Stimulated activated naive CD8-positive, alpha-beta T cell treated with anti-CD3 and anti-CD28 coated beads, Interleukin-15, Interleukin-2, amounts not matched to agents 100 ng/mL and 50 ng/mL, for 24 hours (primary cell): ENCODE measurements at regions not wholly inside any gene's neighbourhood (a gene's known extent, or its start where the extent isn't known, plus 50 kb on each side); places are given as distances from the start of the nearest gene placed in this dataset.
"Not testable (repeated sequence)": the region's sequence is repeated elsewhere in the genome, so short reads cannot be mapped to it uniquely, and the experiment has no call there.

Source experiments
- H3K27ac Mint-ChIP-seq: one replicate; pipeline ENCODE4 v1.8.0; 2021; ENCODE audit warnings: mild to moderate bottlenecking, mixed read lengths
- H3K27me3 Mint-ChIP-seq: one replicate; pipeline ENCODE4 v1.8.0; 2021; ENCODE audit warnings: mixed read lengths
- H3K36me3 Mint-ChIP-seq: one replicate; pipeline ENCODE4 v1.8.0; 2021; ENCODE audit warnings: low read depth, mixed read lengths
- H3K4me1 Mint-ChIP-seq: one replicate; pipeline ENCODE4 v1.8.0; 2021; ENCODE audit warnings: low read depth, mixed read lengths
- H3K4me3 Mint-ChIP-seq: one replicate; pipeline ENCODE4 v1.8.0; 2021; ENCODE audit warnings: mild to moderate bottlenecking, mixed read lengths
- H3K9me3 Mint-ChIP-seq: one replicate; pipeline ENCODE4 v1.8.0; 2021; ENCODE audit warnings: mixed read lengths

DNA sequence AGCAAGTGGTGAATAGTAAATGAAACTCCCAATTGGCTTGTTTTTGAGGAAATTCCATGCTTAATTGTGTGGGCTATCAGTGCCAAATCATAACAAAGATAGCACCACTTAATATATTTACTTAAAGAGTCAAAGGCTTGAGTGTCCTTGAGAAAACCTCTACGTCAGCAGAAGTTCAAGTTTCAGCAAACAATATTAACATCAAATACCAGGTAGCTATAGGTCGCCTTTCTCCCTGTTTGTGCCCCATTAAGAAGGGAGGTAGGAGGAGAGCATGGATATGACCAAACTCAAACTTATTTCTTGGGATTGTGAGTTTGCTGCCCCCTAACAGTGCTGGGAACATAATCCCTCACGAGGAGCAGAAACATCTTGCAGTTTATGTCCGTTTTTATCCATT, 105.6 kb upstream of the SYN3 start:
- Mint-ChIP-seq H3K9me3 (peaks cover 6% of the 10 kb centered on the region), H3K4me3 (no peak overlapping the region), H3K36me3 (no peaks in the 10 kb centered on the region), H3K4me1 (no peaks in the 10 kb centered on the region), H3K27ac (no peak overlapping the region), H3K27me3 (peaks cover 18% of the 10 kb centered on the region)

DNA sequence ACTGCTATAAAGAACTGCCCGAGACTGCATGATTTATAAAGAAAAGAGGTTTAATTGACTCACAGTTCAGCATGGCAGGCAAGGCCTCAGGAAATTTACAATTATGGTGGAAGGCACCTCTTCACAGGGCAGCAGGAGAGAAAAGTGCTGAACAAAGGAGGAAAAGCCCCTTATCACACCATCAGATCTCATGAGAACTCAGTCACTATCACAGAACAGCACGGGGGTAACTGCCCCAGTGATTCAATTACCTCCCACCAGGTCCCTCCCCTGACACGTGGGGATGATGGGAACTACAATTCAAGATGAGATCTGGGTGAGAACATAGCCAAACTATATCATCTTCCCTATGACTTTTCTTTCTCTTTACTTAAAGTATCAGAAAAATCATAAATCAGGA, 104.0 kb upstream of the SYN3 start:
- H3K27me3 Mint-ChIP-seq, result peaks cover 20% of the 10 kb centered on the region
- no peaks in the 10 kb centered on the region for H3K4me1 Mint-ChIP-seq
- H3K27ac Mint-ChIP-seq, result no peak overlapping the region

DNA sequence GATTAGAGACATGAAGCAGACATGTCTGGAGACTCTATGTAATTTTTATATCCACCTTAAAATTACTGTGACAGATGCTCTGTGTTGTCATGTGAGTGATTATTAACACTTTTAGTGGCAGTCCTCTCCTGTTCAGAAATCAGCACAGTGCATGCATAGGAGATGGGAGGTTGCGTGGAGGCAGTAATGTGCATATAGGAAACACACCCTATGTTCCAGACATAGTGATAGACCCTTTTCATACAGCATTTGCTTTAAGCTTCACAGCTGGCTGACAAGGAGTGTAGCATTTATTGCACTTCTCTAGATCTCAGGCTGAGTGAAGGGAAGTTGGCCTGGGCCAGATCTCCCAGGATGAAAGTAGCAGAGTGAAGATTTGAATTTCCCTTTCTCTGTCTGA, 102.3 kb upstream of the SYN3 start:
- H3K9me3 Mint-ChIP-seq, result peaks cover 19% of the 10 kb centered on the region

More for the DNA sequence above, 104.0 kb upstream of the SYN3 start:
- Mint-ChIP-seq H3K4me3 (no peak overlapping the region), H3K9me3 (peaks cover 11% of the 10 kb centered on the region), H3K36me3 (no peaks in the 10 kb centered on the region)

DNA sequence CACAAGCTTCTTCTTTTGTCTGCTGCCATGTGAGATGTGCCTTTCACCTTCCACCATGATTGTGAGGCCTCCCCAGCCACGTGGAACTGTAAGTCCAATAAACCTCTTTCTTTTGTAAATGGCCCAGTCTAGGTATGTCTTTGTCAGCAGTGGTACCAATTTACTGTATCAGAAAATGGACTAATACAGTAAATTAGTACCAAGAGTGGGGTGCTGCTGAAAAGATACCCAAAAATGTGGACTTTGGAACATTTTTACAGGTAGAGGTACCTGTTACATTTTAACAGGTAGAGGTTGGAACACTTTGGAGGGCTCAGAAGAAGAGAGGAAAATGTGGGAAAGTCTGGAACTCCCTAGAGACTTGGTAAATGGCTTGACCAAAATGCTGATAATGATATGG, 96.8 kb upstream of the SYN3 start:
- H3K4me3 Mint-ChIP-seq, H3K27ac Mint-ChIP-seq, H3K36me3 Mint-ChIP-seq, H3K4me1 Mint-ChIP-seq: not testable (repeated sequence)
- Mint-ChIP-seq H3K27me3 (peaks cover 14% of the 10 kb centered on the region), H3K9me3 (peaks cover 21% of the 10 kb centered on the region)

More for the DNA sequence above, 102.3 kb upstream of the SYN3 start:
- no peak overlapping the region for H3K27ac Mint-ChIP-seq
- H3K4me3 Mint-ChIP-seq, result no peak overlapping the region
- peaks cover under 1% of the 10 kb centered on the region for H3K36me3 Mint-ChIP-seq
- H3K27me3 Mint-ChIP-seq, result peaks cover 22% of the 10 kb centered on the region
- no peaks in the 10 kb centered on the region for H3K4me1 Mint-ChIP-seq

DNA sequence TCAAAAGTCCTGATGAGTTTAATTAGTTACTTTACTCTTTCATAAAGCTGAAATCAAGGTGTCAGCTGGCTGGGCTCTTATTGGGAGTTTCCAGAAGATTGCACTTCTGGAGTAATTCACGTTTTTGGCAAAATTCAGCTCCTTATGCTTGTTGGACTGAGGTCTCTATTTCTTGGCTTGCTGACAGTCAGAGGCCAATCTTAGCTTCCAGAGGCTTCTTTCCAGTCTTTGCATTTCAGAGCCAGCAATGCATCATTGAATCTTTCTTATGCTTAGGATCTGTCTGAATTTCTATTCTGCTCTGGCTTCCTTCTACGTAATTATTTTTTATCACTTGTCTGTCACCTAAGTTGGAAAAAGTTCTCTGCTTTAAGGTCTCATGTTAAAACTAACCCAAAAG, 91.4 kb upstream of the SYN3 start:
- no peak overlapping the region for H3K27ac Mint-ChIP-seq
- no peaks in the 10 kb centered on the region for H3K27me3 Mint-ChIP-seq
- H3K36me3 Mint-ChIP-seq, result no peaks in the 10 kb centered on the region
- no peak overlapping the region for H3K4me3 Mint-ChIP-seq
- H3K9me3 Mint-ChIP-seq, result no peaks in the 10 kb centered on the region
- H3K4me1 Mint-ChIP-seq, result no peaks in the 10 kb centered on the region

DNA sequence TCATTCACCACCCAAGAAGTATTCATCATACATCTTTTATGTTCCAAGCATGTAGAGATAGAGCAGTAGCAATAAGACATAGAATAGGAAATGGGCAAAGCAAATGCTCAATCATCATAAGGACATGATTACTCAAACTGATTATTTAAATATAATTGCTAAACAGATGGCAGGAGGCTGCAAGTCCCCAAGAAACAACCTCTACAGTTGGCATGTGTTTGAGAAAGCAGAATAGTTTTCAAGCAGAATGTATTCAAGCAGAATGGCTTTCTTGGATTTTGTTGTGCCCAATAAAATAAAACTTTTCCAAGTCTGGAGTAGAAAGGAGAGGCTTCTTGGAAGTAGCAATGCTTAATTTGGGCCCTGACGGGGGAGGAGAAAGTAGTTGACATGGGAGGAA, 86.5 kb upstream of the SYN3 start:
- Mint-ChIP-seq H3K4me3 (no peak overlapping the region), H3K4me1 (no peaks in the 10 kb centered on the region)

DNA sequence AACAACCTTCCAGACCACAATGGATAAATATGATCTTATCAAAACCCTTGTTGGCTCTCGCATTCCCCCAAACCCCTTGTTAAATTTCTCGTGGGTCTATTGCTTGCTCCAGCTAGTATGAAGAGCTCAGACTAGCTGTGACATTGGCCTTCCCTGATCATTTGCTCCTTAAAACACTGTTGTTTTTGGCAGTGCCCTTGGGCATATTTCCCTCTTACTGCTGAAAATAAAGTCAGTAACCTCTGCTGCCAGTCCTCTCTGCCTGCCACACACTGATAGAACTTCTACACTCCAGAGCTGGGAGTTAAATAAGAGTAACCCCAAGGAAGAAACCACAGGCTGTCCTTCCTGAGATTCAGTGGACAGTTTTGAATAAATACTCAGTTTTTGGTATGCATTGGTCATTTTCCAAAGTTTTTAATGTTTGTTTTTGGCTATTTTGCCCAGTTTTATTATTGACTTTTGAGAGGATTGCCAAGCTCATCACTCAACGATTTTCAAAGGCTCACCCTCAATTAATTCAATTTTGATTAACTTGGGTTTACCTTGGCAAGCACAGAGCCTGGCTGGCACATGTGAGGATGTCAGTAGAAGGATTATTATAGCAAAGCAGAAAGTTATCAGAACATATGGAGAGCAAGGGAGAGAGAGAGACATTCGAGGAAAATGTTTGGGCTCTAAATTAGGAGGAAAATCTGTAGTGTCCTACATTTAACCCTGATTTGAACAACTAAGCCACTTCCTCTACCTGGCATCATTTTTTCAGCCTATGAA, 84.3 kb upstream of the SYN3 start:
- Mint-ChIP-seq H3K27ac (no peak overlapping the region), H3K9me3 (no peaks in the 10 kb centered on the region), H3K27me3 (no peaks in the 10 kb centered on the region), H3K4me1 (no peaks in the 10 kb centered on the region), H3K4me3 (no peak overlapping the region), H3K36me3 (no peaks in the 10 kb centered on the region)

More for the DNA sequence above, 86.5 kb upstream of the SYN3 start:
- Mint-ChIP-seq H3K36me3 (no peaks in the 10 kb centered on the region), H3K27me3 (no peaks in the 10 kb centered on the region), H3K9me3 (no peaks in the 10 kb centered on the region), H3K27ac (no peak overlapping the region)

DNA sequence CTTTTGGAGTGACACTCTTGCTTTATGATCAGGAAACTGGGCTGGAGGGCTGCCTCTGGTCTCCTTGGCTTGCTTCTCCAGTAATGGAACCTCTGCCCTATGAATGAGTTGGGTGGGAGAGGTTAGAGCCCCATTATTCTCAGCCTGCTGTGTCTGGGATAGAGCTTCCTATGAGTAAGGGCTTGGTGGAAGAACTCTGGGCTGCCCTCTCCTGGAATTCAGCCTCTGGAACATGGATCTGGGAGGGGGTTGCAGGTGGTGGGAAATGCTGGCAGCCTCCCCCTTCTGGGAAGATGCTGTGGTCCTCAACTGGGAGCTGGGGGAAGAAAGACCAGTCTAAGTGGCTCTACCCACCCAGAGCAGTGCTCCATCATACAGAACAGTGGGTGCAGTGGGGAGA, 81.8 kb upstream of the SYN3 start:
- Mint-ChIP-seq H3K36me3 (no peaks in the 10 kb centered on the region), H3K4me3 (no peak overlapping the region)

DNA sequence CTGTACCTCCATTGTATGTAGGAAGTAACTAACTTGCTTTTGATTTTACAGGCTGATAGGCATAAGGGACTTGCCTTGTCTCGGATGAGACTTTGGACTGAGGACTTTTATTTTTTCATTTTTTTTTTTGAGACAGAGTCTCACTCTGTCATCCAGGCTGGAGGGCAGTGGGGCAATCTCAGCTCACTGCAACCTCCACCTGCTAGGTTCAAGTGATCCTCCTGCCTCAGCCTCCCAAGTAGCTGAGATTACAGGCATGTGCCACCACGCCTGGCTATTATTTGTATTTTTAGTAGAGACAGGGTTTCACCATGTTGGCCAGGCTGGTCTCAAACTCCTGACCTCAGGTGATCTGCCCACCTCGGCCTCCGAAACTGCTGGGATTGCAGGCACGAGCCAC, 80.2 kb upstream of the SYN3 start:
- H3K4me3 Mint-ChIP-seq, H3K4me1 Mint-ChIP-seq, H3K27ac Mint-ChIP-seq, H3K36me3 Mint-ChIP-seq, H3K9me3 Mint-ChIP-seq, H3K27me3 Mint-ChIP-seq: not testable (repeated sequence)

More for the DNA sequence above, 81.8 kb upstream of the SYN3 start:
- Mint-ChIP-seq H3K27ac (no peak overlapping the region), H3K9me3 (peaks cover 4% of the 10 kb centered on the region), H3K4me1 (no peaks in the 10 kb centered on the region), H3K27me3 (no peaks in the 10 kb centered on the region)

DNA sequence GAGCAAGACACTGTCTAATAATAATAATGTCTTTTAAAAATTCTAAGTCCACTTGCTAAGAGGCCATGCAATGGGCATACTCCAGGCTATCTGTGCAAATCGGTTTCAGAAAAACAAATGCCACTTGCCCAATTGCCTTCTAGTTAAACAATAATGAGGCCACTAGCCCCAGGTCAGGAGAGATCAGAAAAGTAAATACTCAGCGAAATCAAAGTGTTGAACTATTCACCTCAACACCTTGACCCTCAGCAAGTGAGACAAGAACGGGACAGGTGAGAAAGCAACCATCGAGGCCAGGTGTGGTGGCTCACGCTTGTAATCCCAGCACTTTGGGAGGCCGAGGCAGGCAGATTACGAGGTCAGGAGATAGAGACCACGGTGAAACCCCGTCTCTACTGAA, 72.3 kb upstream of the SYN3 start:
- H3K27me3 Mint-ChIP-seq, result peaks cover 15% of the 10 kb centered on the region
- no peak overlapping the region for H3K4me3 Mint-ChIP-seq
- no peak overlapping the region for H3K27ac Mint-ChIP-seq
- H3K36me3 Mint-ChIP-seq, result no peaks in the 10 kb centered on the region
- no peaks in the 10 kb centered on the region for H3K9me3 Mint-ChIP-seq
- H3K4me1 Mint-ChIP-seq, result no peaks in the 10 kb centered on the region

DNA sequence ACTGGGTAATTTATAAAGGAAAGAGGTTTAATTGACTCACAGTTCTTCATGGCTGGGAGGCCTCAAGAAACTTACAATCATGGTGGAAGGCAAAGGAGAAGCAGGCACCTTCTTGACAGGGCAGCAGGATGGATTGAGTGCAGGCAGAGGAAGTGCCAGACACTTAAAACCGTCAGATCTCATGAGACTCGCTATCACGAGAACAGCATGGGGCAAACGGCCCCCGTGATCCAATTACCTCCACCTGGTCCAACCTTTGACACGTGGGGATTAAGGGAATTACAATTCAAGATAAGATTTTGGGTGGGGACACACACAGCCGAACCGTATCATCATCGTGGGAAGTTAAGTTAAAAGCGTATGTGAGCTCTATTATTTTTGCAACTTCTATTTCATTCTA, 71.4 kb upstream of the SYN3 start:
- no peak overlapping the region for H3K27ac Mint-ChIP-seq
- no peak overlapping the region for H3K4me3 Mint-ChIP-seq
- no peaks in the 10 kb centered on the region for H3K4me1 Mint-ChIP-seq
- H3K27me3 Mint-ChIP-seq, result peaks cover 15% of the 10 kb centered on the region
- no peaks in the 10 kb centered on the region for H3K9me3 Mint-ChIP-seq
- H3K36me3 Mint-ChIP-seq, result no peaks in the 10 kb centered on the region

DNA sequence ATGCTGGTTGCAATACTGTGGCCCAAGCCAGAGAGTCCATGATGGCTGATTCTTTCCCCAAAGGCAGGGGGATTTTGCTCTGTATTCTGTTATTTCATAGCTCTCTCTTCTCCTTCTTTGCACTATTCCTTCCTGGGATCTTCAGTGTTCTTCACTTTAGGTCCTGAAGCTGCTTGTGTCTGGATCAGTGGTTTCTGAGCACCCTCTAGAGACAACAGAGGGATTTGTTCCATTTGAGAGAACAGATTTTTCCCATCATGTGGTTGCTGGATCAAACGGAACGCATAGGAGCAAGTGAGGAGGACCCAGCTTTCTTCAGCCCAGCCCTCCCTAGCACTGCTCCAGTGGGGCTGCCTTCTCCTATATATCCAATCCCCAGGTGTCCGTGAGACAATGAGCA, 68.7 kb upstream of the SYN3 start:
- peaks cover 22% of the 10 kb centered on the region for H3K27me3 Mint-ChIP-seq
- no peaks in the 10 kb centered on the region for H3K4me1 Mint-ChIP-seq
- no peak overlapping the region for H3K27ac Mint-ChIP-seq
- H3K9me3 Mint-ChIP-seq, result no peaks in the 10 kb centered on the region
- H3K4me3 Mint-ChIP-seq, result no peak overlapping the region
- H3K36me3 Mint-ChIP-seq, result no peaks in the 10 kb centered on the region

DNA sequence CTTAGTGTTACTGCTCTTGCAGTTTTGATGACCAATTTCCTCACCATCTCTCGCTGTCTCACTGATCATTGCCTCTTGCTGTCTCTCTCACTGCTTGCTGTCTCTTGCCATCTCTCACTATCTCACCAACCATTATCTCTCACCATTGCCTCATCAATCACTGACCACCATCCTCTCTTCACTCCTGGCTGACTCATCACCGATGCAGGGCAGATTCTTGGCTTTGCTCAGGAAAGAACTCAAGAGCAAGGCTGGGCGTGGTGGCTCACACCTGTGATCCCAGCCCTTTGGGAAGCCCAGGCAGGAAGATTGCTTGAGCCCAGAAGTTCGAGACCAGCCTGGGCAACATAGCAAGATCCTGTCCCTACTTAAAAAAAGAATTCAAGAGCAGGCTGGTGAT, 66.3 kb upstream of the SYN3 start:
- H3K9me3 Mint-ChIP-seq, result no peaks in the 10 kb centered on the region
- H3K36me3 Mint-ChIP-seq, result no peaks in the 10 kb centered on the region

DNA sequence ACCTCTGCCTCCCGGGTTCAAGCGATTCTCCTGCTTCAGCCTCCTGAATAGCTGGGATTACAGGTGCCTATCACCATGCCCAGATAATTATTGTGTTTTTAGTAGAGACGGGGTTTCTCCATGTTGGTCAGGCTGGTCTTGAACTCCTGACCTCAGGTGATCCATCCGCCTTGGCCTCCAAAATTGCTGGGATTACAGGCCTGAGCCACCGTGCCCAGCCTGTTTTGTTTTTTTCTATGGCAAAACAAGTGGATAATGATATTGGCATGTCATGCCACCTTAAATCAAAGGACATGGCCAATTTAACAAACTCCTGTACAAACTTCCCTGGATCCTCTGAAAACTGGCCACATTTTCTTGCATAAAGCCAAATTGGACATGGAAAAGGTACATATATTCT, 64.3 kb upstream of the SYN3 start:
- not testable (repeated sequence) for H3K4me3 Mint-ChIP-seq, H3K4me1 Mint-ChIP-seq, H3K9me3 Mint-ChIP-seq, H3K27ac Mint-ChIP-seq, H3K36me3 Mint-ChIP-seq
- H3K27me3 Mint-ChIP-seq, result peaks cover 20% of the 10 kb centered on the region

More for the DNA sequence above, 66.3 kb upstream of the SYN3 start:
- Mint-ChIP-seq H3K27ac (no peak overlapping the region), H3K4me1 (no peaks in the 10 kb centered on the region), H3K27me3 (peaks cover 22% of the 10 kb centered on the region), H3K4me3 (no peak overlapping the region)

DNA sequence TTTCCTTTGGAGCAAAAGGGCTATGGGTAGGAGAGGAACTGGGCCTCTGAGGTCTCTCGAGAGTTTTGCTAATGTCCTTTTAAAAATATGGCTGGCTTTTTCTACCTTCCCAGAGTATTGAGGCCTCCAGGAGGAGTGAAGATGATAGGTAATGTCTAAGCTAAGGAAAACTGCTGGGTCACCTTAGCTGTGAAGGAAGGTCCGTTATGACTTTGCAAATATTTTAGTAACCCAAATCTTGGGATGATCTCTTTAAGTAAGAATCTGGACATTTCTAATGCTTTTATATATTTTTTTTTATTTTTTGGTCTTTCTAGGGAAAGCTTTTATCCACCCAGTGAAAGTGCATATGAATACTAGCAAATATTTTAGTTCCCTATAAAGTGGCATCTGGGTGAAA, 60.9 kb upstream of the SYN3 start:
- Mint-ChIP-seq H3K4me1 (peaks cover 10% of the 10 kb centered on the region), H3K27me3 (peaks cover 3% of the 10 kb centered on the region), H3K4me3 (no peak overlapping the region), H3K27ac (no peak overlapping the region), H3K9me3 (no peaks in the 10 kb centered on the region), H3K36me3 (no peaks in the 10 kb centered on the region)

DNA sequence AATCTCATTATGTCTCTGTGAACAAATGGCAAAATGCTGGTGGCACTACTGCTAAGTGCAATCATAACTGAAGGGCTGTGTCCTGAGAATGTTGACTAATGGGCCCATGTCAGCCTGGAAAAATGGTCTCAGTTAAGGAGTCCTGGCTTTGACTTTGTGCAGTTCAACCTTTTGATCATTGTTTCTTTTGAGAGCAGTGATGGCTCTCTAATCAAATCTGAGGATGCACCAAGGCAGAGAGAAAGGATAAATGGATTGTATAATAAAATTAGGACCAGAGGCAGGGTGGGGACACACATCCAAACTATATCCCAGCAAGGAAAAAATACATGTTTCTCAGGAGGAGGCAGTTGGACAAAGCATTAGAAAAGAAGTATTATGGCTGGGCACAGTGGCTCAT, 59.6 kb upstream of the SYN3 start:
- Mint-ChIP-seq H3K27ac (no peak overlapping the region), H3K9me3 (no peaks in the 10 kb centered on the region), H3K4me3 (no peak overlapping the region), H3K4me1 (peaks cover 12% of the 10 kb centered on the region), H3K36me3 (no peaks in the 10 kb centered on the region), H3K27me3 (no peaks in the 10 kb centered on the region)
